Activated CD4-positive, alpha-beta T cell treated with anti-CD3 and anti-CD28 coated beads for 48 hours (primary cell): ENCODE measurements at regions not wholly inside any gene's neighbourhood (a gene's known extent, or its start where the extent isn't known, plus 50 kb on each side); places are given as distances from the start of the nearest gene placed in this dataset.

Experiments
- DNase-seq: peaks from one replicate; pipeline ENCODE4 v3.0.0-alpha.2; 2020

DNA sequence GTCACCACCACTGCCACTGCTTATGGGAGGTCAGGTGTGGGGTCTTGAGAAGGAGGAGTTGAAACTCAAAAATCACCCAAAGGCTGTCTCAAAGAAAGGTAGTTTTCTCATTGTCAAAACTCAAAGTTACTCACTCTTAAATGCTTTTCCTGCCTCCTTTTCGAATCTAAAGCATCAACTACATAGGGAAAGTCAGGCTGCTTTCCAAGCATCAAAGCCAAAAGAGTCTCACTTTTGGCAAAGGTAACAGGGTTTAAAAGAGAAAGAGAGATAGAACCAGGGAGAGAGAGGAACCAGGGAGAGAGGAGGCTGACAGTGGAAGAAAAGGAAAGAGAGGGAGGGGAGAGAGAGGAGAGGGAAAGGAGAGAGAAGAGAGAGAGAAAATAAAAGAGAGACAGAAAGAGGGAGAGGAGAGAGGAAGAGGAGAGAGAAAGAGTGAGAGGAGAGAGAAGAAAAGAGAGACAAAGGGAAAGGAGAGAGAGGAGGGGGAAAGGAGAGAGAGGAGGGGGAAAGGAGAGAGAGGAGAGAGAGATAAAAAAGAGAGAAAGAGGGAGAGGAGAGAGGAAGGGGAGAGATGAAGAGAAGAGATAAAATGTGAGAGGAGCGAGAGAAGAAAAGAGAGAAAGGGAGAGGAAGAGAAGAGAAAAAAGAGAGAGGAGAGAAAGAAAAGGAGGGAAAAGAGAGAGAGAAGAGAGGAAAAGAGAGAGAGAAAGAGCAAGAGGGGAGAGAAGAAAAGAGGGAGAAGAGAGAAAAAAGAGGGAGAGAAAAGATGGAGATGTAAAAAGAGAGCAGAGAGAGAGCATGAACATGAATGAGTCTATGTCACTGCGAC, 262.0 kb upstream of the TSHZ3 start:
- DNase-seq, result no peak

DNA sequence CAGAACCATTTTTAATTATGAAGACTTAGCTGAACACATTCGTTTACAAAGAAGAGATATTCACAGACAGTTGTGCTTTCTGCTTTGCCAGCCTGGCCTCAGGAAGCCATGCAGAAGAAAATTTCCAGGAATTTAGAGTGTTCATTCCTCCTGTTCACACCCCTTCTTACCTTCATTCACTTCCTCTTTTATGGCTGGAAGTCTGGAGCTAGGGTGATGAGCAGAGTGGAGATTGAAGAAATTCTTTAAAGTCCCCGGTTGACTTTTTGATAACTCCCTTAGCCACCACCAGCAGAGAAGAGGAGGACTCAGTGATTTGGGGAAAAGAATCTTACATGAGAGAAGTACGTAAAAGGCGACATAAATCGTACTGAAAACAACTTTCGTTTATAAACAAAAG, 263.6 kb upstream of the TSHZ3 start:
- no peak for DNase-seq

DNA sequence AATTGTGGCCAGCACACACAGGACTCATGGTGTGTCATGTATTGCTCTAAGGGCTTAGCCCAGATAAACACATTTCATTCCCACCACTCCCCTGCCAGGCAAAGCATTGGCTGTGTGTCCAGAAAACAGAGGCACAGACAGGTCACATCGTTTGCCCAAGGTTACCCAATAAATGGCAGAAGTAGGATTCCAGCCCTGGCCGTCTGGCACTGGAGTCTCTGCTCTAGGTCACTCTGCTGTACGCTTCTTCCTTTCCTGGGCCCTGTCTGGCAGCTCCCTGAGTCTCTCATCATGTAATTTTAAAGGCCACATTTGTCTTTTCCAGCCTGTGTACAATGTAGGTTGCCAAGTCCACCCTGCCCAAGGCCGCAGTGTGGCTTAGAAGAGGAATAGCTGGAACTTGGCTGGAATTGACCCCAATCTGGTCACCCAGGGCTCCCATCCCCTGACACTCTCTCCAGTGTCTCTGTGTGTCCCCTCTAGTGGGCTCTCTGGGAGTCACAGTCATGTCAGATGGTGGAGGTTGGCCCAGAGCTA, 264.5 kb upstream of the TSHZ3 start:
- no peak for DNase-seq

DNA sequence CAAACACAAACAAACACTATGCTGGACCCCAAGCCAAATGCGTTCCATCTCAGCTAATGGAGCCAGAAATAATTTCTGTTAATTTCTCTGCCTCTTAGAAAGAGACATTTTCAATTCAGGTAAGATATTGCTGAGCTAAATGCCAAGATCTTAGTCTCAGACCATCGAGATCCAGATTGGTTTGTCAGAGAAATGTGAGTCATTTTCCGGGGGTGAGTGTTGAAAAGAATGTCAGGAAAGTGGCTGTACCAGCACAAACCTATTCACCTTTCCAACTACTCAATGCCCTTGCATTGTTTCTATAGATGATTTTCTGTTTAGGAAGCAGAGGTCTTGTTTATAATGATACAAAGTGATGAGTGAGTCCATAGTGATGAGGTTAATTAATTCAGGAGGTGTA, 266.8 kb upstream of the TSHZ3 start:
- DNase-seq, result no peak

DNA sequence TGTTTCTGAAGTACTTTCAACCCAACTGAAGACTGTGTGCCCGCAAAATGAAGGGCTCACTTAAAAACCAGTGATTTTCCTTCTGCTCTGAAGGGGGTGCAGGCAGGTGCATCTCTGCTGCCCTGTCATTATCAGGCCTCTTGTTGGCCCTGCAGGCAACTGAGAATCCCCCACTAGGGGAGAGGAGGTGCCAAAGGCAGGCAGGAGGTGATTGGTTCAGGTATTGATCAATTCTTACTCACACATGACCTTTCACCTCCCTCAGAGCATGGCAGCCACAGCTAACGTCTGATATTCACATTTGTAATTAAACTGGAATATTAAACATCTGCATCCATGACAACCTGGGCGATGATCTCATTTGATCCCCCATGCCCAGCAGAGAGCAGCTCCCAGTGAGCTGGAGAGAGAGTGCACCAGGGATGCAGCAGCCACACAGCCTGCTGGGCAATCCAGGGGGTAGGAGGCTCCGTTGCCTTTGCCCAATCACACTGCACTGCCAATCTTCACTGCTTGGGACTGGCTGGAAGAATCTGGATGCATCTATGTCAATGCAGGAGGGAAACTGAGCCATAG, 267.9 kb upstream of the TSHZ3 start:
- DNase-seq, result no peak

DNA sequence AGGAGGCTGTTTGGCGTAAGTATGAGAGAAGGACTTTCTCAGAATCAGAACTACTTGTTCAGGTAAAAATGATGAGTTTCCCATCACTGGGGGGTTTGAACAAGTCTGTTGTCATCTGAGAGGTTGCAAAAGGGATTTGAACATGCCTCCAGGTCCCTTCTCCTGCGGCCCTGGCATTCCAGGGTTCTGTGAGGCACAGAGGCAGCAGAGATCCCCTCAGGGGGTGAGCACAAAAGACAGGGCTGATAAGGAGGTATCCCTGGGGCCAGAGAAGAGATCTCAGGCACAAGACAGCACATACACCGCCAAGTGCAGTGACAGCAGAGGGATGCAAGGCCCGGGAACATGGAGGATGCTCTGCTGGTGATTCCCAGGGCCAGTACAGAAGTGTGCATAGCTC, 275.8 kb upstream of the TSHZ3 start:
- no peak for DNase-seq

DNA sequence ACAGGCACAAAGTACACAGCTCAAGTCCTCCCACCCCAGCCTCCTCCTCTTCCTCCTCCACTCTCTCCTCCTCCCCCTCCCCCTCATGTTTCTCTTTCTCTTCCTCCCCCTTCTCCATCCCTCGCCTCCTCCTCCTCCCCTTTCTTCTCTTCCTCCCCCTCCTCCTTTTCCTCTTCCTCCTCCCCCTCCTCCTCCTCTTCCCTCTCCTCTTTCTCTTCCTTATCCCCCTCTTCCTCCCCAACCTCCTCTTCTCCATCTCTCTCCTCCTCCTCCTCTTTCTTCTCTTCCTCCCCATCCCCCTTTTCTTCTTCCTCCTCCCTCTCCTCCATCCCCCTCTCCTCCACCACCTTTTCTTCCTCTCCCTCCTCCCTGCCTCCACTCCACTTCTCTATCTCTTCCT, 276.3 kb upstream of the TSHZ3 start:
- DNase-seq, result no peak

DNA sequence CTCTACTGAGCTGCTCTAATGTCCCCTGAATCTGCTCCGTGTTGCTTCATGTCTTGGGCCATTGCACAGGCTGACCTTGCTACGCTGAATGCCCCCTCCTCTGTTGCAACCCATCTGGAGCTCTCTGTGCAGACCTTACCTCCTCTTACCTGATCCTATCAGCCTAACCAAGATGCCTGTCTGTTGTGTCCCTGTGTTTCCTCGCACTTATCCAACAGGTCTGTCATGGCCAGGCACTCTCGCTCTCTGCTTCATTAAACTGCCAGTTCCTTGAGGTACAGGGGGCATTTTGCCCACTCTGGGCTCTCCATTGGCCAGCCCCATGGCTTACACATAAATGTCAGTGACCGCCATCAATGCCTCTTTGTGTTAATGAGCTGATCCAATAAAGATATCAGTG, 277.7 kb upstream of the TSHZ3 start:
- DNase-seq, result no peak

DNA sequence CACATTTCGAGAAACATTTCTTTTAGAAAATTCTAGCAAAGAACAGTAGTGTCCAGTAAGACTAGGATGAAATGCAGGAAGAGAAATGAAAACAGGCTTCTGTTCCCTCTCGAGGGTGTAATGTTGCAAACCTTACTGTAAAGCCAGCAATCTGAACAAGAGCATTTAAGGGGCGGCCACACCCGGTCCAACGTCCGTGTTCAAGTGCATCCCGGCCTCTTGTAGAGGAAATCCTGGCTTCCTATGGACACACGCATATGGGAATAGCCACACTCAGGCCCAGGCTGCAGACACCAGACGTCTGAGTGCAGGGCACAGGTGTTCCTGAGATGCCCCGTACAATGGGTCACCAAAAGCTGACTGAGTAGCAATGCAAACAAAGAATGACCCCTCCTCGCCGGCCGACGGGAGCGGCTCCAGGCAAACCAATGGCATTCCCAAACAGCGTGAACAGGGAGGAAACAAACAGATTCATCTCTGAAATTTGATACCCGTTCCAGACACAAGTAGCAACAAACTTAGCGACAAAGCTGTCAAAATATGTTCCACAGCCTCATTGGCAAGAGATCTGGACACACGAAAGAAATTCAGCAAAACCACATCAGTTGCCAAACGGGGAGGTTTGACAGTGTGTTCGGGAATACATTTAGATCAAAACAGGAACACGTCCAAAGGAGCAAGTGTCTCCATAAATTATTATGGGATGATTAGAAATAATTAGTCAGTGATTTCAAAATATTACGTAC, 278.6 kb upstream of the TSHZ3 start:
- DNase-seq, result no peak

DNA sequence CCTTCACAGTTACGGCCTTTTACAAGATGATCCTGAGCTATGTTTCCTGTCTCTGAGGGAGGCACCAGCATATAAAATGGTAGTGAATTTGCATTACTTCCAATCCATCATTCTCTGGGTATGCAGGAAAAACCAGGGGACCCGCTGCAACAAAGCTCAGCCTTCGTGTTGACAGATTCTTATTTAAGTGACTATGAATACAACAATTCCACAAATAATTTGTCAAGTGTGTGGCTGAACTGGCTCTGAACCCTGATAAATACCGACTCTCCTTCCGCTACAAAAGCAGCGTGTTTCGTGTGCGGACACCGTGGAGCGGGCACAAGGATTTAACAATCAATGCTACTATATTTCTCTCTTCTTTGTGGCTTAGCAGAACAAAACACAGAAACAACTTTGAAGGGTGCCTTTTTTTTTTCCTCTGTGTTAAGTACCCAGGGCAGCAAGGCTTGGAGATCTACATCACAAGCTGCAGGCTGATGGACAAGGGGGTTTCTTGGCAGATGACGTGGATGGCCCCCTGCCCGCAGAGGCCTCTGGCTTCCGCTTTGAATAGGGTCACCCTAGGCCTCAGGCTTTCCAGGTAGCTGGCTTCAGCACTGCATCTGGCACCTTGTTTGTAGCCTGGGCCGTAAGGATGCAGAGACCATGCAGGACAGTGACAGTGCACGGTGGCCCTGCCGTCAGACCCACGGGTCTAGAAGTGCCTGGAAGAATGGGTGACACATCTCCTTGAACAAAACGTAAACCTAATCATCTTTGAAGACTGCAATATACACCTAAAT, 280.5 kb upstream of the TSHZ3 start:
- no peak for DNase-seq

DNA sequence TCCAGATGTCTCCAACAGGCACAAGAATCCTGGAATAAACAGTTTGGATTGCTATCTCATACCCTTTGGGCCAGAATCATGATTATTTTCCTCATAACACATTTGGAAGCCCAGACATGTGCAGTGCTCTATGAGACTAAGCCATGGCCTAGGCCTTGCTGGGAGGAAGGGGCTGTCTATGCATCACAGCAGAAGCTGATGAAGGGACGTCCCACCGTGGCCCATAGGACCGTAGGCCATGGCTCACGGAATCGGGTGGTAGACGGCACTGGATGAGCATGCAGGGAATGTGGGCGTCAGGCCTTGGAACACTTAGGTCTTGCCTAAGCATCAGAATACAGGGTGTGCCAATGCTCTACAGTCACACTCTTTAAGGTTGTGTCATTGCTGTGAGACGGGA, 283.8 kb upstream of the TSHZ3 start:
- DNase-seq, result no peak

DNA sequence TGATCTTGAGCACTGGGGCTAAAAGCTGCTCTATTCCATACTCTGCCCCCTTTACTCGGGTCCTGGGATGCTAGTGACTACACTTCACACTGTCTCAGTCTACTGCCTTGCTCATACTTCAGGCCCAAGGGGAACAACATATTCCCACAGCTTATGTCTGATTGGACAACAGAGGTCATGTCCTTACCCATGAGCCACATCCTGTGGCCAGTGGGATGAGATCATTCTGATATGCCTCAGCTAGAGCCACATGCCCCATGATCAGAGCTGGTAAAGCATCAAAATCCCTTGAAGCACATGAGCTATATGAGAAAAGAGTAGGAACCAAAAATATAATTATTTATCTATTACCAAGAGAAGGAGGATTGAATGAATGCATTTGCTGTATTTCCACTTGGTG, 290.1 kb upstream of the TSHZ3 start:
- DNase-seq, result no peak

DNA sequence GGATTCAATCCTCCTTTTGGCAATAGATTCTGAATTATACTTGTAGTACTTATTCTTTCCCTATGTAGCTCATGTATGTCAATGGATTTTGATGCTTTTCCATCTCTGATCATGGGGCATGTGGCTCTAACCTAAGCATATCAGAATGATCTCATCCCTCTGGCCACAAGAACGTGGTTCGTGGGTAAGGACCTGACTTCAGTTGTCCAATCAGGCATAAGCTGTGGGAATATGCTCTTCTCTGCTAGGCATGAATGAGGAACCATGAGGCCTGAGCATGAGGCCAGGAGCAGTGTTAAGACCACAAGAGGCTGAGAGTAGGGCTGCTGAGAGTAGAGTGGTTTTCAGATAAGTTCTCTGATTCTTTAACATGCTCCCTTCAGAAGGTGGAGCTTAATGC, 292.4 kb upstream of the TSHZ3 start:
- no peak for DNase-seq

DNA sequence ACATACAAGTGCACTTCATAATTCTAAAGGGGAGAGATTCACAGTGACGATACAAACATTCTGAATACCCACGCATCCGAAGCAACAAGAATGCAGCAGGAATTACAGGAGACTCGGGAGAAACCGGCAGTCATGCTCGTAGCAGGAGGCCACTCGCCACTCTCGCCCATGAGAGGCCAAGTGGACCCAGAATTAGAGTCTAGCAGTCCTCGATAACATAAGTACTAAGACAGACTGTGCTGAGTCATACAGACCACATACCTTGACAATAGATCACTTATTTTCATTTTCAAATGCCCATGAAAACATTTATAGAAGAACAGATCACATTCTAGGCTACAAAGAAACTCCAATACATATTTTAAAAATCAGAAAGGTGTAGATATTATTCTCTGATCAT, 299.1 kb upstream of the TSHZ3 start:
- DNase-seq, result no peak

DNA sequence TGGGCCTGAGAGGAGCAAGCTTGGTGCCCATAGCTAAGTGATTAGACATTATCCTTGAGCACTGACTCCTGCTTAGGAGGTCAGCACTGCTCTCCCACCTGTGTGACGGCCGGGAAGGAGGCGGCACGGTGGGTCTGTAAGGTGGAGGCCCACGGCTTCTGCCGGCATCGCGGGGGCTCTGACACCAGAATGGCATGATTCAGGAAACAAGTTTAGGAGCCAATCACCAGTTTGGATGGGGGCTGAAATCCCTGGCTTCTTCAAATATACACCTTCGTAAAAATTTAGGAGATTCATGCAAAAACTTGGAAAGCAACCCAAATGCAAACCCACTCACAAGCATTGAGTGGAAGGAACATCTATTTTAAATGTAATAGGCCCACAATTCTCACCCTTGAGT, 307.3 kb upstream of the TSHZ3 start:
- DNase-seq, result no peak

DNA sequence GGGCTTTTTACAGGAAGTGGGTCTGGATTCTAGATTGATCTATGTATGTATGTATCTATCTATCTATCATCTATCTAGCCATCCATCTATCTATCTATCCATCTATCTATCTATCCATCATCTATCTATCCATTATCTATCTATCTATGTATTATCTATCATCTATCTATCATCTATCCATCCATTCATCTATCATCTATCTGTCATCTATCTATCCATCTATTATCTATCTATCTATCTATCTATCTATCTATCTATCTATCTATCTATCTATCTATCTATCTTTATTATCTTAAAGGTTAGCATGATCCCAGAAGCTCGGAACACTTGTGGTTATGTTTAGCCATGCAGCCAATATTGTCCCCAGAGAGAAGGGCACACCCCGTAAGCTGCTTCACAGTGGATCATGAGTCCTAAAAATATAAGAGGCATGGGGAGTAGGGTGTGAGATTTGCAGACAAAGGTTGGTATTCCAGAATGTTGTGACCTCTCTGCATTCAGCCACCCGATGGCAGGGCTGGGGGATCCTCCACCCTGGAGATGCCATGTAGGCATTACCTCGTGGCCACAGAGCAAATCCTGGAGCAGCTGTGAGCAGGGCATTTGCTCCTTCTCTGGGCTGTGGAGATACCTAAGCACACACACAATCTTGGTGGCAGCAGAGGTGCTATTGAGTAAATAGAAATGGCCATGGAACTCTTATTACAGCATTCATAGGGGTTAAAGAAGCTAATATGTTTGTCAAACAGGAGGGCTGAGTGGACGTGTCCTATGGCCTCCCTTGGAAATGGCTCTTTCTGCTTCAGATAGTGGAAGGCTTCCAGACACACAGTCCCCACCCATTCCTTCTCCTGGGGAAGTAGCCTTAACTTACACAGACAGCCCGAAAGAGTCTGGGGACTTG, 310.0 kb upstream of the TSHZ3 start:
- DNase-seq, result no peak

DNA sequence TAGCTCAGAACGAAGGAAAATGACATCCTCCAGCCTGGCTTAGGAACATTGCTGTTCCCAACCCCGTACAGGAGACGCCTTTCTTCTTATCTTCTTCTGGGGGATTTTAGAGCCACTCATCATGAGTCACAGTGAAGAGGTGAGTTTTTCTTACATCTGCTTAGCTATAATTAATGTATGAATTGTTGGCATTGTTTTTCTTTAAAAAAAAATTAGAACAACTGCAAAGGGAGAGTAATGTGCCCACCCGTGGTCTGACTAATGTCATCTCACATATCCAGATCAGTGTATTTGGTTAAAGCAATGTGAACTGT, 310.6 kb upstream of the TSHZ3 start:
- no peak for DNase-seq

DNA sequence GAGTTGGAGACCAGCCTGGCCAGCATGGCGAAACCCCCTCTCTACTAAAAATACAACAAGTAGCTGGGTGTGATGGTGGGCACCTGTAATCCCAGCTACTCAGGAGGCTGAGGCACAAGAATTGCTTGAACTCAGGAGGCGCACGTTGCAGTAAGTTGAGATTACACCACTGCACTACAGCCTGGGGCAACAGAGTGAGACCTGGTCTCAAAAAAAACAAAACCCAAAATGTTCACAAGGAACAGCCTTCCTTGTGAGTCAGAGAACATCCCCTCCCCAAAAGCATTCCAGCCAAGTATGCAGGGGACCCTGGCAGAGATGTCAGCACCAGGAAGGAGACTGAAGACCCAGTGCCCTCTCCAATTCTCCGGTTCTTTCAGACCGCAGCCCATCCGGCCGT, 314.9 kb upstream of the TSHZ3 start:
- DNase-seq, result no peak

DNA sequence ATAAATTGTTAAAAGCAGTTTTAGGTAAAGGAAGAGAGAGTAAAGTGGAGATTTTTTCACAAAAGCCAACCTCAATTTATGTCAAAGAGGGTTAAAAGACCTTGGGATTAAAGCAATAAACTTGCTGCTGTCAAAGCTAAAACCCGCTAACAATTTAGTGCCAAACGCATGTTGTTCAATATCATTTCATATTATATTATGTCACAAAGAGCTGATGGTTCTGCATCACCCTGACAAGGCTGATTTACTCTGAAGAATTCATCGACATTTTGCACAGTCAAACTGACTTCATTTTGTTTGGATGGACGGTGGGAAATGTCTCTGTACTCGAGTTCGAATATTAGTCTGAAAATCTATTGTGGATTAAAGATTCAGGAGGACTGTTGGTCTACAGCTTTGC, 315.8 kb upstream of the TSHZ3 start:
- DNase-seq, result no peak

DNA sequence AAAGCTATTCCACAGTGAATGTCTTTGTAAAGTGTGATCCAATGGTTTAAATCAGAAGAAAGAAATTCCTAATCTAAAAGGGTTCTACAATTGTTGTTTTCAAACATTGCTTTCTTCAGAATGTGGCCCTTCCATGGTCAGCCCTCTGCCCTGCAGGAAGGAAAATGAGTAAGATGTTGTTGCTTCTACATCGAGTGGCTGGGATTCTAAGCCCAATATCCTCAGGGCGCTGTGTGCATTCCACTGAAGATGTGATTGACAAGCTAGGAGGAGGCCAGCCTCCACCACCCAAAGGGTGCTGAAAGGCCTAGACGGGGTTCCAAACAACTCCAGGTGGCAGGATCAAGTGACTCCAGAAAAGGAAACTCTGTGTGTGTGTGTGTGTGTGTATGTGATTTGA, 316.9 kb upstream of the TSHZ3 start:
- DNase-seq, result no peak

DNA sequence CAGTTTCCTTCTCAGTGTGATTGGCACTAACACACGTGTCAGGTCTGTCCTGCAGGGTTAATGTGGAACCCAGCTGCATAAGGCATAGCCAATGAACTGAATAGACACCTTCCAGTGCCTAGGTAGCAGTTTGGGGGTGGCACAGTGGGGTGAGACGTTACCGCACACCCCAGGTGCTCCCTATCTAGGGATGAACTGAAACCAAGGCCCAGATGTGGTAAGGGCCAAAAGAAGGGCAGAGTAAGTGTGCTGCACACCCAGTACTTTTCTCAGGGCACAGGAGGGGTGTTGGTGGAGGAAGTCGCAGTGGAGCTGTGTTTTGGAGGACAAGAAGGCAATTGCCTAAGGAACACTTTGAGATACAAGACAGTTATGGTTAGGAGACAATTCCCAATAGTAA, 317.9 kb upstream of the TSHZ3 start:
- DNase-seq, result no peak

DNA sequence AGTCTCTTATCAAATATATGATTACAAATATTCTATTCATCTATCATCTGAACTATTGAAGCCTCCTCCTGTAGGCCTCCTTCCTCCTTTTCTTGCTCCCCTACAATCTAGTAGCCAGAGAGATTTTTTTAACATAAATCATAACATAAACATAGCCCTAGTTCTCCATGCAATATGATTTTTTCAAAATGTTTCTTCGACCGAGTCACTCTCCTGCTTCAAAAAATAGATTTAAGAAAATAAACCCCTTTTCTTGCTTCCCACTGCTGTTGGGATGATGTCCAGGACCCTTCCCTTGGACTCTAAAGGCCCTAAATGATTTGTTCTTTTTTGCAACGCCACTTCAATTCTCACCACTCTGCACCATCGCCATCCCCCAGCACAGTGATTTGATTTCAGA, 319.7 kb upstream of the TSHZ3 start:
- DNase-seq, result no peak
